Stimulated activated memory B cell treated with anti-CD40 and anti-IgM and Interleukin-4, amounts not matched to agents 10 μg/mL and 1 μg/mL and 100 μg/mL, for 72 hours (primary cell): ENCODE measurements at regions not wholly inside any gene's neighbourhood (a gene's known extent, or its start where the extent isn't known, plus 50 kb on each side); places are given as distances from the start of the nearest gene placed in this dataset.

ENCODE experiments used
- ATAC-seq: fragments of 150-1000 bp; cut with Tn5 transposase; 2 replicates; pipeline ENCODE4 v1.10.0; 2021
- H3K27ac Mint-ChIP-seq: one replicate; pipeline ENCODE4 v1.8.0; 2022; ENCODE audit warnings: mild to moderate bottlenecking, mixed read lengths
- H3K27me3 Mint-ChIP-seq: one replicate; pipeline ENCODE4 v1.8.0; 2022; ENCODE audit warnings: mixed read lengths
- H3K36me3 Mint-ChIP-seq: one replicate; pipeline ENCODE4 v1.8.0; 2022; ENCODE audit warnings: mixed read lengths
- H3K4me1 Mint-ChIP-seq: one replicate; pipeline ENCODE4 v1.8.0; 2022; ENCODE audit warnings: mixed read lengths
- H3K4me3 Mint-ChIP-seq: one replicate; pipeline ENCODE4 v1.8.0; 2022; ENCODE audit warnings: mild to moderate bottlenecking, moderate library complexity, mixed read lengths
- H3K9me3 Mint-ChIP-seq: one replicate; pipeline ENCODE4 v1.8.0; 2022; ENCODE audit warnings: mixed read lengths

DNA sequence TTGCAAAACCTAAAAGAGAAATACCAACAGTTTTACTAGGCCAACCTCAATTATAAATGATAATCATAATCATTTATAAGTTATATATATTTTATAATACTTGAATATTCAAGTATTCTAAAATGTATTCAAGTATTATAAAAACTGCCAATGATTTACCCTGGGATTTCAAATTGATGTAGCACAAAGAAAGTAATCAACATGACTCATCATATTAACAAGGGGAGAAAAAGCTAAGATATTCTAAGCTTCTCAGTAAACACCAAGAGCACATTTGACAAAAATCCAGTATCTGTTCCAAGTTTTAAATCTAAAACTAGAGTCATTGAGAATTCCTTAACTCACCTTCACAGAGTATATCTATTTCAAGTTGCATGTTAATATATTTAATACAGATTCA lies 56.1 kb downstream of the CAPZA3 start:
- Mint-ChIP-seq H3K4me3 (no peak overlapping the region), H3K36me3 (no peaks in the 10 kb centered on the region), H3K9me3 (peaks cover 2% of the 10 kb centered on the region), H3K4me1 (no peaks in the 10 kb centered on the region), H3K27ac (no peak overlapping the region), H3K27me3 (no peaks in the 10 kb centered on the region)
- ATAC-seq = no peak

DNA sequence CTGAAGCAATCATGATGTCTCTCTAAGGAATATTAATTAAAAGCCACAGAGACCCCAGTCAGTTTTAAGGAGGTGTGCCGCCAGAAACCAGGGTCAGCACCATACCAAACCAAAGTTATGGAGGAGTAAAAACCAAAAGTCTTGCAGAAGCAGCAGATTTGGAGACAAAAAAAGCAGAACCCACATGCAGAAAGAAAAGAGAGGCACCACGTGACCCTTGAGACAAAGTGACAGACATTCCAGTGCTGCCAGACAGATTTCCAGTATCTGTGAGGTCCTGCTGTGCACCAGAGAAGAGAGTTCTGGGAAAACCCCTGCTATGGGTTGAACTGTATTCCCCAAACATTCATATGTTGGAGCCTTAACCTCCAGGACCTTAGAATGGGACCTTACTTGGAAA lies 59.7 kb downstream of the CAPZA3 start:
- Mint-ChIP-seq H3K4me3 (no peak overlapping the region), H3K36me3 (no peaks in the 10 kb centered on the region), H3K27me3 (no peaks in the 10 kb centered on the region), H3K4me1 (no peaks in the 10 kb centered on the region), H3K9me3 (peaks cover 5% of the 10 kb centered on the region), H3K27ac (no peak overlapping the region)
- no peak for ATAC-seq

DNA sequence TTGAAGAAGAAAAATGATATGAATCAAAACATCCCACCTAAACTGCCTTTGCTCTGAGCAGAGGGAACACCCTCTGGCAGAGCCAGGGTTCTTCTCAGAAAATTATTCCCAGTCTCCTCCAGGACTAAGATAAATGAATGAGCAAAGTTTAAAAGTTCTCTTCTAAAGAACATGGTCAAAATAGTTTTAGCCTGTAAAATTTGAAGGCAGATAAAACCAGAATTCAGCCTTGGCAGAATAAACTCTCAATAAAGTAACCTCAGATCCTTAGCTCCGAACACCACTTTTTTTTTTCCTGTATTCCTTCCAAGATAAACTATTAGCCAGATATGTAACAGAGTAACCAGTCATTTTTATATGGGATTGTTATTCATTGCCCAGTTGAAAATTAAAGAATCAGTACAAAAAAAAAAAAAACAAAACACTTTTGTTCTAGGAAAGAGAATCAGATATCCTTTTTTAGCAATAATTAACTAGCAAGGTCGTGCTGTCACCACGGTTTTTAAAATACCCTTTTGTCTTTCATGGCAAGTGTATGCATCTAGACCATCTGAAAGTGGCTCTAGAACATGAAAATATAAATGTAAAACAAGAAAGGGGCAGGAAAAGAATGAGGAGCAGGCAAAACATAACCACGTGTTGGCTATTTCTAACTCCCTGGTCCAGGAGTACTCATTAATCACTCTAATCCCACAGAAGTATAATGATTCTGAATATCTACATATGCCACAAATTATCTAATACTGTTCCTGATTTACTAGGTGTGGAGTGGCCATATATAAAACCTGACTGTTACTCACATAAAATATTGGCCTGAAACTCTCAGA lies 60.8 kb downstream of the CAPZA3 start:
- ATAC-seq = no peak
- no peak overlapping the region for H3K4me3 Mint-ChIP-seq
- H3K27ac Mint-ChIP-seq = no peak overlapping the region
- H3K9me3 Mint-ChIP-seq = peaks cover 3% of the 10 kb centered on the region
- no peaks in the 10 kb centered on the region for H3K4me1 Mint-ChIP-seq
- H3K36me3 Mint-ChIP-seq = no peaks in the 10 kb centered on the region
- H3K27me3 Mint-ChIP-seq = no peaks in the 10 kb centered on the region

DNA sequence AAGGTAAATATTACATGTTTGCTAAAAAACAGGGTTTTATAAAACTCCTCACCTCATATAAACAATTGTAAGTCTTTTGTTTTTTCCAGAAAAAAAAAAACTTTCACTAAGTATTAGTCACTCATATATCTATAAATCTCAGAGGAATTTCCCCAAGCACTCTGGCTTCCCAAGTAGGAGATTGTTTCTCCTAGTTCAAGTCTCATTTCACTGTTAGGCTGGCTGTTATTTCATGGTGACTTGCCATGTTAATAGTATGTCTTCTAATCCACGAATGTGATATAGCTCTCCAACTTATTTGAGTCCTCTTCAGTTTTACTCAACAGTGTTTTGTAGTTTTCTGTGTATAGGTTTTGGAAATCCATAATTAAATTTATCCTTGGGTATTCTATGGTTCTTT lies 61.6 kb downstream of the CAPZA3 start:
- no peak for ATAC-seq

DNA sequence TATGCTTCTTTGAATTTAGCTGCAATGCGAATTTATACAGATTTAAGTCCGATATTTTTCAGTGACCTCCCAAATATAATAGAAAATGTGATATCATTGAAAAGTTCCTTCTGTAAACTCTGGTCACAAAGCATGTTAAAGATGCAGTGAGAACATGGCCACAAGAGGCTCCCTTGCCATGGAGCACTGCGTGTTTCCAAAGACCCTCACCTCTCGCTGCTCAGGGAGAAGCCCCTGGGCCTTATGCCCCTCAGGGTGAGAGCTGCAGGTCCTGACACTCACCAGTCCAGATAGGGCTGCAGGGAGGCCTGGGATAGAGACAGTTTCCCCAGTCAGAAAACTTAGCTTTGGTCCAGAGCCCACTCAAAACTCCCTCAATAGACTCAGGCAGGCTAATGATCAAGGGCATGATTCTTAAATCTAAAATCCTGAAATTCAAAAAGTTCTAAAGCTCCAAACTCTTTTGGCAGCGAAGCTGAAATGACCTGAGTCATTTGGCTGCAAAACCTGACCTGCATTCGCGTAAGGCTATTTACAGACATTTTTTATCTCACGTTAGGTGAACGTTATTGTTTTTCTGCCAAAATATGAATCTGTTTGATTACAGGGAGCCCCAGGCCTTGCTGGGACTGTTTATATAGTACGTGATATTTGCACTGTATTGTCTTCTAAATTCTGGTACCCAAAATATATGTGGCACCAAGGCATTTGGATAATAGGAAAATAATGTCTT lies 67.8 kb downstream of the CAPZA3 start:
- H3K36me3 Mint-ChIP-seq = no peaks in the 10 kb centered on the region
- no peak overlapping the region for H3K27ac Mint-ChIP-seq
- H3K4me1 Mint-ChIP-seq = no peaks in the 10 kb centered on the region
- ATAC-seq = no peak
- H3K27me3 Mint-ChIP-seq = no peaks in the 10 kb centered on the region
- peaks cover 3% of the 10 kb centered on the region for H3K9me3 Mint-ChIP-seq
- no peak overlapping the region for H3K4me3 Mint-ChIP-seq

More for the DNA sequence above, 61.6 kb downstream of the CAPZA3 start:
- Mint-ChIP-seq H3K27me3 (no peaks in the 10 kb centered on the region), H3K9me3 (peaks cover 3% of the 10 kb centered on the region), H3K36me3 (no peaks in the 10 kb centered on the region), H3K4me1 (no peaks in the 10 kb centered on the region), H3K27ac (no peak overlapping the region), H3K4me3 (no peak overlapping the region)

DNA sequence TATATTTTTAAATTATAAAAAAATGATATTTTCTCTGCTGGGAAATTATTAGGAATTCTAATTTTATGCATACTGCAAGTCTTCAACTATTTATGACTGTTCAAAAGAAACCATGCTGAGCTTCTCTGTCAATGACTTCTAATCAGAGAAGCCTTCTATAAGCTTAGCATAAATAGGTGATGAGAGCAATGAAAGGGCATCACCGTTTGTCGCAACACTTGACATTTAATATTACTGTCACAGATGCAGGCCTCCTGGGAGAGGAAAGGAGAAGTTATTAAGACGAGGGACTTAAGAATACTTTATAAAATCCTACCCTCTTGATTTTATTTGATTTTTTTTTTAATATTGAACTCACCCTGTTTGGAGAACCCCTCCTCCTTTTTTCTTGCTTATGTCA lies 69.8 kb downstream of the CAPZA3 start:
- Mint-ChIP-seq H3K4me1 (no peaks in the 10 kb centered on the region), H3K4me3 (no peak overlapping the region), H3K36me3 (no peaks in the 10 kb centered on the region), H3K27me3 (no peaks in the 10 kb centered on the region), H3K27ac (no peak overlapping the region), H3K9me3 (no peaks in the 10 kb centered on the region)
- ATAC-seq = no peak

DNA sequence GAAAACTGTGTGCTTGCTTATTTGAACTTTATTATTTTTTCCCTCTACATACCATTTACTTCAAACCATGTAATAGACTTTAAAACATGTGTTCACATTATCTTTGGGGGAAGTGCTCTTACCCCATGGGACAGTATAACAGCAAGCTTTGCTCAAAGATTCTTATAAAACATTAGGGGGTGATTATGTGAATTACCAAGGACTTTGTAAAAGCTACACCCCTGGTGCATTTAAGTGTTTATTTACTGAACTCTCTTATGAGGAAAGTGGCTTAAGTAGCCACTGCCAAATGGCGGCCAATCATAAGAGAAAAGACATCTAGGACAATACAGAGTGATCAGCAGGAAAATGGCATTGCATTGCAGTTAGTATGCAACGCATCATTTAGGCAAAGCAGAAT lies 70.3 kb downstream of the CAPZA3 start:
- no peak overlapping the region for H3K4me3 Mint-ChIP-seq

DNA sequence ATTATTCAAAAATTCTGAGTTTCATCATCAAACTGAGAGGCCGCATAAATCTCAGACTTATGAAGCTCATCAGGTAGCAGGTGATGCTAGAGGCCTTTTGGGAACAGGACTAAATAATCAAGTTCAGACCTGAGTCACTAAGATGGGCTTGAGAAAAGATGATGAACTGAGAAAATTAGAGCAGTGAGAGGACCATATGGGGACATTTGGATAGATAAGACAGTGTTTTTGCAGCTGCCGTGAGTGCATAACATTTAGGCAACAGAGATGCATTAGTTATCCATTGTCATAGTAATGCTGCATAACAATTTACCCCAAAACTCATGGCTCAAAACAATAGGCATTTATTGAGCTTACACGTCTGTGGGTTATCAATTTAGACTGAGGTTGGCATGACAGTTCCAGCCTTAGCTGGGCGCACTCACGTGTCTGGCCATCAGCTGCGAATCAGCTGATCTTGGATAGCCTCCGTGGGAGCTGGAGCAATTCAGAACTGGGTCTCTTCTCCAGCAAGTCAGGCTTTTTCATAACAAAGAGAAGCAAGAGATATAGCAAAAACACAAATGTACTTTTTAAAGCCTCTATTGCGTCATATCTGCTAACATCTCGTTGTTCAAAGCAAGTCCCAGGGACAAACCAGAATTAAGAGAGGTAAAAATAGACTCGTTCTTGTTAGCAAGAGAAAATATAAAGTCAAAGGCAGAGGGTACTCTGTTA lies 72.8 kb downstream of the CAPZA3 start:
- Mint-ChIP-seq H3K9me3 (no peaks in the 10 kb centered on the region), H3K4me1 (no peaks in the 10 kb centered on the region), H3K27ac (no peak overlapping the region), H3K36me3 (no peaks in the 10 kb centered on the region), H3K27me3 (no peaks in the 10 kb centered on the region), H3K4me3 (no peak overlapping the region)
- ATAC-seq = no peak

More for the DNA sequence above, 70.3 kb downstream of the CAPZA3 start:
- H3K27ac Mint-ChIP-seq = no peak overlapping the region
- H3K36me3 Mint-ChIP-seq = no peaks in the 10 kb centered on the region
- H3K9me3 Mint-ChIP-seq = no peaks in the 10 kb centered on the region
- no peak for ATAC-seq
- no peaks in the 10 kb centered on the region for H3K4me1 Mint-ChIP-seq
- H3K27me3 Mint-ChIP-seq = no peaks in the 10 kb centered on the region

DNA sequence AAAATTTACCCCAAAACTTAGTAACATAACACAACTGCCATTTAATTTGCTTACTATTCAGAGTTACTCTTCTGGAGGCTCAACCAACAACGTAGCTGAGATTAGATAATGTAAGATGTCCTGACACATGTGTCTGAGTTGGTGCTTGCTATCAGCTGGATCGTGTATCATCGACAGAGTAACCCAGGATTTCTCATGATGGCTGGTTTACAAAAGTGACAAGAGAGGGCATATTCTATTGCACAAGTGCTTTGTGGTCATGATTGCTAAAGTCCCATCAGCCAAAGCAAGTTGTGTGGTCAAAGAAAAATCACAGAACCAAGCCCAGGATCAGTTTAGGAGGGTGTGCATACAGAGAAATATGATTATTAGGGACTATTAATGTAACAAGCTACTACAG lies 73.4 kb downstream of the CAPZA3 start:
- Mint-ChIP-seq H3K4me1 (no peaks in the 10 kb centered on the region), H3K4me3 (no peak overlapping the region), H3K27ac (no peak overlapping the region), H3K36me3 (no peaks in the 10 kb centered on the region), H3K27me3 (no peaks in the 10 kb centered on the region), H3K9me3 (no peaks in the 10 kb centered on the region)
- ATAC-seq = no peak

DNA sequence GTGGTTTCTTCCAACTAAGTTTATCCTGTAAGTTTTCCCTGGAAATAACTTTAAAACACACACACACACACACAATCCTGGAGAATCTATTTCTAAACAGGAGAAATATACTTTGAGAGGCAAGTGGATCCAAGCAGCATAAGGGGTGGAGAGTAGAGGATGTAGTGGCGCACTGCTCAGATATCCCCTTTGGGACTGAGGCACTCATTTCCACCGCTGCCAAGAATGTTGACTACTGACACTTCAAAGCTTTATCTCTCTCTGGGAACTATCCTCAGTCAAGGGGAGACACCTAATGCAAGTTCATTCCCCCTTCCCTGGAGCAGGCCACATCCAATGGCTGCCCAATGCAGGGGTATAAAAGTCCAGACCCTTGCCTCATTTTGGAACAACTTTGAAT lies 75.8 kb downstream of the CAPZA3 start:
- Mint-ChIP-seq H3K36me3 (no peaks in the 10 kb centered on the region), H3K27me3 (no peaks in the 10 kb centered on the region), H3K9me3 (no peaks in the 10 kb centered on the region), H3K4me1 (no peaks in the 10 kb centered on the region), H3K27ac (no peak overlapping the region), H3K4me3 (no peak overlapping the region)
- ATAC-seq = no peak

DNA sequence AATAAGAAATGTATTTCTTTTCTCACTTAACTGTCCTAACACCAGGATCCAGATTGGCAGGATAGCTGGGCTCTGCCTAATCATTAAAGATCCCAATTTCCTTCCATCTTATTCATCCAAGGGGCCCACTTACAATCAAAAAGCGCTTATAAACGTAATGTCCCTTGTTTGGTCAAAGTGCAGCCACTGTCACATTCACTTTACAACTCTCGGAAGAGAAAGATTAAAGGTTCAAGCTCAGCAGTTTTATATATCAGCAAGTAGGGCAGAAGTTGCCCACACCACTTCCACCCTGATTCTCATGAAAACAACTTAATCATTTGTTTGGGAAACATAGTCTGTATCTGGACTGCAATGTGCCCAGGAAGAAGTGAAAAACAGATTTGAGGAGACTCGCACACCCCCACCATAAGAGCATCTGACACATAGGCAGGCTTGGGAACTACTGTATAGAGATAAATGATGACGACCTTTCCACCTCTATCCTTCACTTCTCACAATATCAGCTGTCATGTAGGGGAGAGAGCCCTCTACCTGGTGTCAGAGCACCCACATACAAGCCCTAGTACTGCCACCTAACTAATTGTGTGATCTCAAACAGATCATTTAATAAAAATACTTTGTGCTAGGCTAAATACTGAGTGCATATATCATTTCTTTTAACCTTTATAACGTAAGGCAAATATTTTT lies 80.8 kb downstream of the CAPZA3 start:
- no peak overlapping the region for H3K27ac Mint-ChIP-seq
- peaks cover 2% of the 10 kb centered on the region for H3K9me3 Mint-ChIP-seq
- no peaks in the 10 kb centered on the region for H3K4me1 Mint-ChIP-seq
- H3K36me3 Mint-ChIP-seq = no peaks in the 10 kb centered on the region
- no peaks in the 10 kb centered on the region for H3K27me3 Mint-ChIP-seq
- no peak overlapping the region for H3K4me3 Mint-ChIP-seq
- ATAC-seq = no peak

DNA sequence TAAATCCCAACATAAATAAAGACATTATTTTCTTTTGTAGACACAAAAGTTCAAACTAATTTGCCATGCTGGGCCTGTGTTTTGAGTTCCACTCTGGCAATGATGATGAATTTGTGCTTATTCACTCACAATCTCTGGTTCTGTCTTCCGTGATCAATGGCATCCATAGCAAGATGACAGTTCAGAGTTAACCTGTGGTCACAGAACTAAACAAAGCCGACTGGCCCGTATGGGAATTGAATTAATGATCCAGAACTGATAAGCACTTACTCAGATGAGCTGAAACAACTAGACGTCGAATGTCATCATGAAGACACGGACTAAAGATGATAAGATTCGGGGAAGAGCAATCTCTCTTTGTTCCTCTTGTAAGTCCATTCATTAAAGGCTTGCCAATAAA lies 81.6 kb downstream of the CAPZA3 start:
- ATAC-seq = no peak
- no peak overlapping the region for H3K4me3 Mint-ChIP-seq
- H3K27ac Mint-ChIP-seq = no peak overlapping the region
- peaks cover 5% of the 10 kb centered on the region for H3K9me3 Mint-ChIP-seq
- H3K4me1 Mint-ChIP-seq = no peaks in the 10 kb centered on the region
- no peaks in the 10 kb centered on the region for H3K36me3 Mint-ChIP-seq
- H3K27me3 Mint-ChIP-seq = no peaks in the 10 kb centered on the region

DNA sequence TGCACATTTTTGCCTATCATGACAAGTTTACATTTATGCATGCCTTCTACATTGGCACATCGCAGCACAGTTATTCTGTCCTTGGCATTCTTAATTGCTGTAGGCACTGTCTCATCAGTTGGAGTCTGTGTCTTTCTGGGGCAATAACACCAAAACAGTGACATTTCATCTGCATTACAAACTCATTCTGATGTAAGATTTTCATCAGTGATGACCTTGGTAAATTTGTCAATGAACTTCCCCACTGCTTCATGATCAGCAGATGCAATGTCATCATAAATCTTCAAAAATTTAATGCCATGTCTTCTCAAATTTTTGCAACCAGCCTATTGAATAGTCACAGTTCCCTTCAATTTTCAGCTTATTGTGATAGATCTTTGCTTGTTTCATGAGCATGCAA lies 85.5 kb downstream of the CAPZA3 start:
- no peaks in the 10 kb centered on the region for H3K4me1 Mint-ChIP-seq
- peaks cover 10% of the 10 kb centered on the region for H3K9me3 Mint-ChIP-seq
- no peaks in the 10 kb centered on the region for H3K36me3 Mint-ChIP-seq
- H3K27ac Mint-ChIP-seq = no peak overlapping the region
- no peak for ATAC-seq
- no peaks in the 10 kb centered on the region for H3K27me3 Mint-ChIP-seq
- H3K4me3 Mint-ChIP-seq = no peak overlapping the region

DNA sequence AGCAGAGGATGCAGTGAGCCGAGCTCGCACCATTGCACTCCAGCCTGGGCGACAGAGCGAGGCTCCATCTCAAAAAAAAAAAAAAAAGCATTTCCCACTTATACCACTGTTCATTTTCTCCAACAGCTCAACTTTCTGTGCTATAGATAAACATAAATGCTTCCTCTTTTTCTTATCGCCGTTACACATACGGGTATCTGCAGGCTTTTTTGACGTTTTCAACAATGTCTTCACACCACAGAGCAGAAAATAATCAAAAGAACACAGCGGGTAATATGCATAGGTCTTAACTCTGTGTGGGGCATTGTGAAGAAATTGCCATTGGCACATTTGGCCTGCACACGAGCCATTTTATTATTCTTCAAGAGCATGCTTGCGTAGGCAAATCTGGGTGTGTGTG lies 86.4 kb downstream of the CAPZA3 start:
- Mint-ChIP-seq H3K36me3 (no peaks in the 10 kb centered on the region), H3K9me3 (peaks cover 19% of the 10 kb centered on the region), H3K27me3 (no peaks in the 10 kb centered on the region), H3K4me1 (no peaks in the 10 kb centered on the region), H3K27ac (no peak overlapping the region), H3K4me3 (no peak overlapping the region)
- ATAC-seq = no peak

DNA sequence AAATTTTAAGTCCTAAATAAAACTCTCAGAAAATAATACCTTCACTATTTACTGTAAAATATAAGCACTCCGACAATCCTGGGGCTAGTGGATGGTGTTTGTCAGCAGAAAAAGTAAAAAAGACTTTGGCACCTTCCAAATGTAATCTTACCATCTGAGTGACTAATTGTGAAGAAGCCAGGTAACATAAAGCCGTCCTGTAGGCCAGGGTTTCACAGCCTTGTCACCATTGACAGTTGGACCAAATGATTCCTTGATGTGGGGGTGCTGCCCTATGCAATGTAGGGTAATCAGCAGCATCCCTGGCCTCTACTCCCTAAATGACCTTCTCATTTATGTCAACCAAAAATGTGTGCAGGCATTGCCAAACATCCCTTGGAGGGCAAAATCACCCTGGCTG lies 87.2 kb downstream of the CAPZA3 start:
- no peaks in the 10 kb centered on the region for H3K36me3 Mint-ChIP-seq
- H3K27ac Mint-ChIP-seq = no peak overlapping the region
- H3K9me3 Mint-ChIP-seq = peaks cover 19% of the 10 kb centered on the region
- H3K27me3 Mint-ChIP-seq = no peaks in the 10 kb centered on the region
- ATAC-seq = no peak
- no peak overlapping the region for H3K4me3 Mint-ChIP-seq
- no peaks in the 10 kb centered on the region for H3K4me1 Mint-ChIP-seq
